D721Med (cell line): ENCODE measurements at regions not wholly inside any gene's neighbourhood (a gene's known extent, or its start where the extent isn't known, plus 50 kb on each side); places are given as distances from the start of the nearest gene placed in this dataset.

Experiments used
- DNase-seq: peaks from one replicate; pipeline ENCODE4 v3.0.0; 2011; ENCODE audit warnings: low spot score; ENCODE audit not compliant: insufficient read length
- FAIRE-seq: peaks from 2 replicates; lab custom pipeline; 2011; peaks lifted over from hg19 to GRCh38; lab: Jason Lieb, UNC
- CTCF ChIP-seq: IDR thresholded peaks from 2 replicates; pipeline ENCODE4 v1.5.1; 2012; ENCODE audit warnings: mild to moderate bottlenecking, control low read depth; ENCODE audit not compliant: insufficient read depth; ENCODE audit errors: missing control alignments

GRCh38 chr2:81328968-81329367, 1024.4 kb upstream of the LRRTM1 start:
- no peak for DNase-seq
- no peak for TF ChIP-seq CTCF
- no peak for FAIRE-seq

GRCh38 chr2:81327911-81328310, 1023.4 kb upstream of the LRRTM1 start:
- FAIRE-seq (no peak), DNase-seq (no peak)
- no peak for TF ChIP-seq CTCF

GRCh38 chr2:81324046-81324445, 1019.5 kb upstream of the LRRTM1 start:
- FAIRE-seq = no peak
- peak; percentile 6 for TF ChIP-seq CTCF
- DNase-seq = no peak

- no peak for FAIRE-seq
- no peak for DNase-seq
- no peak for TF ChIP-seq CTCF
These were observed 999.7 kb upstream of the LRRTM1 start for GRCh38 chr2:81304154-81304830.

- TF ChIP-seq CTCF = no peak
- DNase-seq = no peak
- no peak for FAIRE-seq
These were observed 998.8 kb upstream of the LRRTM1 start for GRCh38 chr2:81303321-81303720.

GRCh38 chr2:81299841-81300240, 995.3 kb upstream of the LRRTM1 start:
- no peak for TF ChIP-seq CTCF
- no peak for DNase-seq
- no peak for FAIRE-seq

GRCh38 chr2:81290846-81291245, 986.3 kb upstream of the LRRTM1 start:
- no peak for TF ChIP-seq CTCF
- FAIRE-seq = no peak

More at GRCh38 chr2:81290846-81291245, 986.3 kb upstream of the LRRTM1 start:
- DNase-seq = no peak
